DND-41 (cell line): ENCODE measurements at regions not wholly inside any gene's neighbourhood (a gene's known extent, or its start where the extent isn't known, plus 50 kb on each side); places are given as distances from the start of the nearest gene placed in this dataset.

ENCODE experiments used
- EZH2 ChIP-seq: IDR thresholded peaks from 3 replicates; pipeline ENCODE4 v1.6.1; 2012; ENCODE audit warnings: borderline replicate concordance, low read depth, mild to moderate bottlenecking, moderate library complexity, low read length, inconsistent platforms; ENCODE audit not compliant: severe bottlenecking
- TF ChIP-seq, protein P1 (sequence below): IDR thresholded peaks from 2 replicates; pipeline ENCODE4 v1.5.1; 2012; ENCODE audit warnings: borderline replicate concordance, low read length, moderate library complexity, mild to moderate bottlenecking; ENCODE audit not compliant: poor library complexity, severe bottlenecking; ENCODE audit errors: extremely low read depth

DNA sequence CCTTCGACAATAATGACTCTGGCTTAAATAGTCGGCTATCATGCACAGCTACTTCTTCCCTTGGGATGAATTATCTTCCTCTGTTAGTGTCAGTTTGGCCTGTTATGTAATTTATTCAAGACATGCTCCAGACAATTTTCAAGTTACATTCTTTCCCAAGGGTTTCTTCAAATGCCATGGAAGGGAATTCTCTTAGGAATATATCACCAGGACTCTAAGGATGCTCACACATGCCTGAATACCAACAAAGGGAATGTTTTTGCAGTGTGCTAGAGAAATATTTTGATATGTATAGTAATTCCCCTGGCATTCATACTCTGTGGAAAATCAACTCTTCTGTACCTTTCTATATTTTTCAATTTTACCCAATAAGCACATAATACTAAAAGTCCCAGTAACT is 286.0 kb upstream of the KYNU start:
- TF ChIP-seq, protein P1, sequence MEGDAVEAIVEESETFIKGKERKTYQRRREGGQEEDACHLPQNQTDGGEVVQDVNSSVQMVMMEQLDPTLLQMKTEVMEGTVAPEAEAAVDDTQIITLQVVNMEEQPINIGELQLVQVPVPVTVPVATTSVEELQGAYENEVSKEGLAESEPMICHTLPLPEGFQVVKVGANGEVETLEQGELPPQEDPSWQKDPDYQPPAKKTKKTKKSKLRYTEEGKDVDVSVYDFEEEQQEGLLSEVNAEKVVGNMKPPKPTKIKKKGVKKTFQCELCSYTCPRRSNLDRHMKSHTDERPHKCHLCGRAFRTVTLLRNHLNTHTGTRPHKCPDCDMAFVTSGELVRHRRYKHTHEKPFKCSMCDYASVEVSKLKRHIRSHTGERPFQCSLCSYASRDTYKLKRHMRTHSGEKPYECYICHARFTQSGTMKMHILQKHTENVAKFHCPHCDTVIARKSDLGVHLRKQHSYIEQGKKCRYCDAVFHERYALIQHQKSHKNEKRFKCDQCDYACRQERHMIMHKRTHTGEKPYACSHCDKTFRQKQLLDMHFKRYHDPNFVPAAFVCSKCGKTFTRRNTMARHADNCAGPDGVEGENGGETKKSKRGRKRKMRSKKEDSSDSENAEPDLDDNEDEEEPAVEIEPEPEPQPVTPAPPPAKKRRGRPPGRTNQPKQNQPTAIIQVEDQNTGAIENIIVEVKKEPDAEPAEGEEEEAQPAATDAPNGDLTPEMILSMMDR, result no peak
- no peak for TF ChIP-seq EZH2
